Hepatocyte (in vitro differentiated cells): ENCODE measurements at regions not wholly inside any gene's neighbourhood (a gene's known extent, or its start where the extent isn't known, plus 50 kb on each side); places are given as distances from the start of the nearest gene placed in this dataset.
"Not testable (repeated sequence)": the region's sequence is repeated elsewhere in the genome, so short reads cannot be mapped to it uniquely, and the experiment has no call there.

Experiments
- DNase-seq: peaks from one replicate; pipeline ENCODE4 v3.0.0-alpha.2; 2016; ENCODE audit warnings: low spot score
- H2AFZ ChIP-seq: fragments of 200-600 bp; sonication (generic); 2 replicates; pipeline ENCODE4 v1.6.0; 2016; ENCODE audit warnings: antibody characterized with exemption, mild to moderate bottlenecking
- H3K27ac ChIP-seq: fragments of 200-600 bp; sonication (generic); 2 replicates; pipeline ENCODE4 v1.5.1; 2016; ENCODE audit warnings: mild to moderate bottlenecking
- H3K27me3 ChIP-seq: fragments of 200-600 bp; sonication (generic); 2 replicates; pipeline ENCODE4 v1.6.1; 2016
- H3K36me3 ChIP-seq: fragments of 200-600 bp; sonication (generic); replicated peaks from 2 replicates; pipeline ENCODE4 v1.5.1; 2016; ENCODE audit warnings: low read depth; ENCODE audit not compliant: insufficient read depth
- H3K4me1 ChIP-seq: fragments of 200-600 bp; sonication (generic); 2 replicates; pipeline ENCODE4 v1.5.1; 2016; ENCODE audit warnings: mild to moderate bottlenecking, moderate library complexity; ENCODE audit not compliant: insufficient read depth
- H3K4me2 ChIP-seq: fragments of 200-600 bp; sonication (generic); 2 replicates; pipeline ENCODE4 v1.6.0; 2016
- H3K4me3 ChIP-seq: fragments of 200-600 bp; sonication (generic); 2 replicates; pipeline ENCODE4 v1.5.1; 2016; ENCODE audit warnings: mild to moderate bottlenecking
- H3K79me2 ChIP-seq: fragments of 200-600 bp; sonication (generic); 2 replicates; pipeline ENCODE4 v1.6.0; 2017; ENCODE audit warnings: mild to moderate bottlenecking
- H3K9me2 ChIP-seq: fragments of 200-600 bp; sonication (generic); replicated peaks from 2 replicates; pipeline ENCODE4 v1.6.0; 2017; ENCODE audit warnings: mild to moderate bottlenecking; ENCODE audit not compliant: insufficient read depth
- H3K9me3 ChIP-seq: fragments of 200-600 bp; sonication (generic); 2 replicates; pipeline ENCODE4 v1.5.1; 2016; ENCODE audit warnings: low read depth, mild to moderate bottlenecking
- H4K20me1 ChIP-seq: fragments of 200-600 bp; sonication (generic); 2 replicates; pipeline ENCODE4 v1.6.0; 2016; ENCODE audit warnings: mild to moderate bottlenecking; ENCODE audit not compliant: insufficient read depth, poor library complexity, severe bottlenecking
- EZH2 ChIP-seq: fragments of 200-600 bp; sonication (generic); IDR thresholded peaks from 2 replicates; pipeline ENCODE4 v1.6.1; 2016; ENCODE audit warnings: antibody characterized with exemption, mild to moderate bottlenecking, borderline replicate concordance
- EZH2phosphoT487 ChIP-seq: fragments of 200-600 bp; sonication (generic); IDR thresholded peaks from one replicate; pipeline ENCODE4 v1.6.1; 2018; ENCODE audit warnings: antibody characterized with exemption, mild to moderate bottlenecking, low read depth, moderate library complexity; ENCODE audit not compliant: unreplicated experiment, severe bottlenecking
- WGBS: methylation state at CpG from one replicate; pipeline ENCODE4 v1.1.6; 2016; ENCODE audit warnings: low lambda C conversion rate; ENCODE audit errors: missing lambda C conversion rate; 5-methylcytosine and 5-hydroxymethylcytosine counted together
- TF ChIP-seq, protein P1 (sequence below): fragments of 200-600 bp; sonication (generic); IDR thresholded peaks from 2 replicates; pipeline ENCODE4 v1.5.1; 2016; ENCODE audit warnings: antibody characterized with exemption, mild to moderate bottlenecking; ENCODE audit not compliant: poor library complexity

DNA sequence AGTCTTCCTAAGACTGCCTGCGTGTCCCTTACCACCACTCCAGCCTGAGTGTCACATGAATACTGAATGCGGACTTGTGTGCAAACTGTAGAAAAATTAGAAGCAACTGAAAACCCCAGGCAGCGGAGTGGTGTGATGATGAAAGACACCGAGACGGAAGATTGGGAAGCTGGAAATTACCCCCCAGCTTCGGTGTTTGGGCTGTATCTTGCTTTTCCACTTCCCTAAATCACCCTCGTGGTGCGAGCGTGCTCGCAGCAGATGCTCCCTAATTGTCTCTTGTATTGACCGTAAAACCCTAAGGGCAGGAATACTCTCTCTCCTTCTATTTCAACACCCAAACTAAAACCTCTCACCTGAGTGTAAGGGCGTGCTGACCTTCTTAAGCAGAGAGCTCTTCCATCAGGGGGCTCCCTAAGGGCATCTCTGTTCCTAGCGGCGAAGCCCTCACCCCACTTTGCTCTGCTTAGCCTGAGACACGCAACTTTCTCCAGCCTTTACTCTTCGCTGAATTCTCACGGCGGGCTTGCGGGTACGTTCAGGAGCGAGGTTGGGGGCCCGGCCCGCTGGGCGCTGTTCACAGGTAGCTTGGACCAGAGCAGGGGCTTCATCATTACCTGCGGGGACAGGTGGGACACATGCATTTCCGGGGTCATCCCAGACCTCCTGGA is 62.4 kb downstream of the CRYBB2 start:
- no peaks in the 10 kb centered on the region for H3K9me2 ChIP-seq
- no peak for DNase-seq
- no peak overlapping the region for H3K4me3 ChIP-seq
- H2AFZ ChIP-seq = no peak overlapping the region
- H3K36me3 ChIP-seq = no peaks in the 10 kb centered on the region
- H3K27me3 ChIP-seq = peaks cover 67% of the 10 kb centered on the region
- H3K4me2 ChIP-seq = peak overlapping the region; percentile 88
- TF ChIP-seq EZH2 (no peak), EZH2phosphoT487 (peak; percentile 13)
- H3K27ac ChIP-seq = no peak overlapping the region
- no peaks in the 10 kb centered on the region for H3K79me2 ChIP-seq
- peaks cover 6% of the 10 kb centered on the region for H3K4me1 ChIP-seq
- 13% methylated on average over 26 of the region's 26 CpGs for WGBS
- no peaks in the 10 kb centered on the region for H4K20me1 ChIP-seq
- no peaks in the 10 kb centered on the region for H3K9me3 ChIP-seq

DNA sequence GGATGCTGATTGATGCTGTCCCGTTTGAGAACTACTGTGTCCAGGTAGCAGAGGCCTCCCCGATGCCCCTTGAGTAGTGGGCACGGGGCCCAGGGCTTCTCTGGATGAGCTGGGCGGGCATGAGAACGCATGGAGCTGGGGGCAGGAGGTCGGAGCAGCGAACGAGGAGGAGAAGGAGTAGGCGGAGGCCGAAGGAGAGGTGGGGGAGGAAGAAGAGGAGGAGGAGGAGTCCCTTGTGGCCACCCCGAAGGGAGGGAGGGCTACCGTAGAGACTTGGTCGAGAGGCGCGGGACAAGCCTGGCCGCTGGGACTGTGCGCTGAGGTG is 62.9 kb downstream of the CRYBB2 start:
- Histone ChIP-seq H3K27ac (no peak overlapping the region), H3K4me3 (no peak overlapping the region), H3K27me3 (peaks cover 67% of the 10 kb centered on the region), H4K20me1 (no peaks in the 10 kb centered on the region), H3K4me1 (peaks cover 6% of the 10 kb centered on the region), H3K9me2 (no peaks in the 10 kb centered on the region), H3K9me3 (no peaks in the 10 kb centered on the region), H3K36me3 (no peaks in the 10 kb centered on the region), H2AFZ (no peak overlapping the region), H3K4me2 (peak overlapping the region; percentile 88), H3K79me2 (no peaks in the 10 kb centered on the region)
- WGBS = under 1% methylated on average over 10 of the region's 17 CpGs
- no peak for DNase-seq
- TF ChIP-seq, protein P1, sequence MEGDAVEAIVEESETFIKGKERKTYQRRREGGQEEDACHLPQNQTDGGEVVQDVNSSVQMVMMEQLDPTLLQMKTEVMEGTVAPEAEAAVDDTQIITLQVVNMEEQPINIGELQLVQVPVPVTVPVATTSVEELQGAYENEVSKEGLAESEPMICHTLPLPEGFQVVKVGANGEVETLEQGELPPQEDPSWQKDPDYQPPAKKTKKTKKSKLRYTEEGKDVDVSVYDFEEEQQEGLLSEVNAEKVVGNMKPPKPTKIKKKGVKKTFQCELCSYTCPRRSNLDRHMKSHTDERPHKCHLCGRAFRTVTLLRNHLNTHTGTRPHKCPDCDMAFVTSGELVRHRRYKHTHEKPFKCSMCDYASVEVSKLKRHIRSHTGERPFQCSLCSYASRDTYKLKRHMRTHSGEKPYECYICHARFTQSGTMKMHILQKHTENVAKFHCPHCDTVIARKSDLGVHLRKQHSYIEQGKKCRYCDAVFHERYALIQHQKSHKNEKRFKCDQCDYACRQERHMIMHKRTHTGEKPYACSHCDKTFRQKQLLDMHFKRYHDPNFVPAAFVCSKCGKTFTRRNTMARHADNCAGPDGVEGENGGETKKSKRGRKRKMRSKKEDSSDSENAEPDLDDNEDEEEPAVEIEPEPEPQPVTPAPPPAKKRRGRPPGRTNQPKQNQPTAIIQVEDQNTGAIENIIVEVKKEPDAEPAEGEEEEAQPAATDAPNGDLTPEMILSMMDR = no peak
- TF ChIP-seq EZH2 = no peak

DNA sequence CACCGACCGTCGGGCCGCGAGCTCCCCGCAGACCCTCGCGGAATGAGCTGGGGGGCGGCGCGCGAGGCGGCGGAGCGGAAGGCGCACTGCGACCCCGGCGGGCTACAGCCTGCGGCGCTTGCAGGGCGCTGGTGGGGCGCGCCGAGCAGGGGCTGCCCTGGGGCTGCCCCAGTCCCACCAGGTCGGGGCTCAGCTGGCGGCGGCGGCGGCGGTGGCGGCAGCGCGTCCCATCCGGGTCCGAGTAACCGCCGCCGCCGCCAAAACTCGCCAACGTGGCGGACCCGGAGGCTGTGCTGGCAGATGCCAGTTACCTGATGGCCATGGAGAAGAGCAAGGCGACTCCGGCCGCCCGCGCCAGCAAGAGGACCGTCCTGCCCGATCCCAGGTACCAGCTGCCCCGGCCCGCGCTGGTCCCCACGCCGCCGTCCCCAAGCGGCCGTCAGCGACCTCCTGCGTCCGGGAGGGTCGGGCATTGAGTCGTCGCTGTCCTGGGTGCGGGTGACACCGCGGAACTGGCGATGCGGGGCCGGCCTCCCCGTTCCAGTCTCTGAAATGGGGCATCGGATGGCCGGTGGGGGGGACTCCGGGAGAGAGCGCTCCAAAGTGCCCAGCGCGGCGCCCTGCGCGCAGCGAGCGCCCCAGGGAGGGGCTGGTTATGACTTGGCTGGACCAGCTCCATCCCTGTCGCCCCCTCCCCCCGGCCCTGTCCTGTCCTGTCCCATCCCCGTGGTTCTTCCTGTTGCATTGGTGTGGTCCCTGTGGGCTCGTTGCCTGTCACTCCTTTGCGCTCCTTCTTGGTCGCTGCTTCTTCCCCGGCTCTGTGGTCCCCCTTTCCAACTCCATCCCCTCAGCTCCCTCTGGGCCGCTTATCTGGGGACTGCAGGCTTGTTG is 63.5 kb downstream of the CRYBB2 start:
- peaks cover 67% of the 10 kb centered on the region for H3K27me3 ChIP-seq
- H3K36me3 ChIP-seq = no peaks in the 10 kb centered on the region
- WGBS = 1% methylated on average over 54 of the region's 91 CpGs
- TF ChIP-seq EZH2 (peak; percentile 79), EZH2phosphoT487 (peak; percentile 60)
- TF ChIP-seq, protein P1 = no peak
- no peaks in the 10 kb centered on the region for H3K79me2 ChIP-seq
- peak overlapping the region; percentile 88 for H3K4me2 ChIP-seq
- no peaks in the 10 kb centered on the region for H3K9me2 ChIP-seq
- no peaks in the 10 kb centered on the region for H4K20me1 ChIP-seq
- peaks cover 6% of the 10 kb centered on the region for H3K4me1 ChIP-seq
- H2AFZ ChIP-seq = peak overlapping the region; percentile 56
- no peak overlapping the region for H3K4me3 ChIP-seq
- peak; percentile 4 for DNase-seq
- no peaks in the 10 kb centered on the region for H3K9me3 ChIP-seq
- no peak overlapping the region for H3K27ac ChIP-seq

DNA sequence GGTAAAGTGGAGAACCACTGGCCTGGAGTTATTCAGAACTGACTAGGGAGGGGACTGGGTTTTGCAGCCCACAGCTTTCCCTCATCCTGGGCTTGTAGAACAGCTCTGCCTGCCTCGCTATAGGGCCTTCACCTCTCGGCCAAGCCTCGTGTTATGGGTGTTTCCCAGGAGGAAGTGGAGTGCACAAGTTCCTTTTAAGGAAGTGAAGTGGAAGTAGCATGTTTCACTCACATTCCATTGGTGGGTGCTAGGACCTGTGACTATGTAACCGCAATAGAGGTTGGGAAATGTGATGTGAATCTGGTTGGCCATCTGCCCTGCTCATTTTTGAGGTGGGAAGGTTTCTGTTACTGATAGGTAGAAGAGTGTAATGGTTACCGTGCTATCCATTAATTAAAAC is 69.0 kb downstream of the CRYBB2 start:
- not testable (repeated sequence) for H3K4me3 ChIP-seq, H3K79me2 ChIP-seq, H4K20me1 ChIP-seq, H3K4me2 ChIP-seq, DNase-seq, H2AFZ ChIP-seq, H3K36me3 ChIP-seq, H3K27ac ChIP-seq, H3K4me1 ChIP-seq, H3K9me2 ChIP-seq, H3K9me3 ChIP-seq
- peaks cover 19% of the 10 kb centered on the region for H3K27me3 ChIP-seq
- WGBS = 79% methylated on average over 2 of the region's 5 CpGs

DNA sequence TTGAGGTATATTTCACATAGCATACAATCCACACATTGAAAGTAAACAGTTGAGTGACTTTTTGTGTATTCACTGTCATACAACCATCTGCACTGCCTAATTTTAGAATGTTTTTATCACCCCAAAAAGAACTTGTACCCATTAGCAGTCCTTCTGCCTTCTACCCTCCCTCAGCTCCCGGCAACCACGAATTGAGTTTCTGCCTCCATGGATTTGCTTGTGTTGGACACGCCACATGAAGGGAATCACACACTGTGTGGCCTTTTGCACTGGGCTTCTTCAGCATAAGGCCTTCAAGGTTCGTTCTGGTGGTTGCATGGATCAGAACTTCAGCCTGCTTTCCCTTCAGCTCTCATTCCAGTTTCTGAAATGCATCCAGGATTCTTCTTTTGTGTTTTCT is 82.5 kb downstream of the CRYBB2 start:
- not testable (repeated sequence) for H4K20me1 ChIP-seq, H2AFZ ChIP-seq, H3K79me2 ChIP-seq, H3K4me3 ChIP-seq, H3K36me3 ChIP-seq, DNase-seq, H3K9me2 ChIP-seq, H3K9me3 ChIP-seq, H3K4me1 ChIP-seq, H3K4me2 ChIP-seq, H3K27ac ChIP-seq
- WGBS = 89% methylated on average over 4 of the region's 4 CpGs
- peaks cover 13% of the 10 kb centered on the region for H3K27me3 ChIP-seq

DNA sequence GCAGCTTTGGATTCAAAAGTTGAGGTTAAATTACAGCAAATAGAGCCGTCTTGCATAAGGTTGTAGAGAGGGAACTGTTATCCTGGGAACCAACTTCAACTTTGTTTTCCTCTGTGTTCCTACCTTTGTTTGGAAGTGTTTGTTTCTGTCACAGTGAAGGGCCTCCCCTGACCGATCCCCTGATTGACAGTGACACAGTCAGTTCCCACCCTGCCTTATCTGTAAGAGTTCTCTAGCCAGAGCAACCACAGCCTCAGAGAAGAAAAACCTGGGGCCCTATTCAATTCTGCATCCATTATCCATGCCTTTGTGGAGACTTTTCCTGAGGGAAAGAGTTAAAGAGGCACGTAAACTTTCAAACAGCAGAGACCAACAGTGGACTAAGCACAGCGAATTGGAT is 90.1 kb downstream of the CRYBB2 start:
- H3K36me3 ChIP-seq, H3K27ac ChIP-seq, H3K79me2 ChIP-seq, H3K9me3 ChIP-seq, H3K4me3 ChIP-seq, H3K4me1 ChIP-seq, H2AFZ ChIP-seq, H3K27me3 ChIP-seq, H3K9me2 ChIP-seq, H3K4me2 ChIP-seq, H4K20me1 ChIP-seq, DNase-seq: not testable (repeated sequence)
- WGBS = 40% methylated on average over 2 of the region's 4 CpGs
